GM18511 (cell line): ENCODE measurements at regions not wholly inside any gene's neighbourhood (a gene's known extent, or its start where the extent isn't known, plus 50 kb on each side); places are given as distances from the start of the nearest gene placed in this dataset.
"Not testable (repeated sequence)": the region's sequence is repeated elsewhere in the genome, so short reads cannot be mapped to it uniquely, and the experiment has no call there.

ENCODE experiments used
- ATAC-seq: cut with Tn5 transposase; IDR thresholded peaks from one replicate; pipeline ENCODE4 v1.9.1; 2021; ENCODE audit warnings: mild to moderate bottlenecking, moderate library complexity; ENCODE audit not compliant: unreplicated experiment

DNA sequence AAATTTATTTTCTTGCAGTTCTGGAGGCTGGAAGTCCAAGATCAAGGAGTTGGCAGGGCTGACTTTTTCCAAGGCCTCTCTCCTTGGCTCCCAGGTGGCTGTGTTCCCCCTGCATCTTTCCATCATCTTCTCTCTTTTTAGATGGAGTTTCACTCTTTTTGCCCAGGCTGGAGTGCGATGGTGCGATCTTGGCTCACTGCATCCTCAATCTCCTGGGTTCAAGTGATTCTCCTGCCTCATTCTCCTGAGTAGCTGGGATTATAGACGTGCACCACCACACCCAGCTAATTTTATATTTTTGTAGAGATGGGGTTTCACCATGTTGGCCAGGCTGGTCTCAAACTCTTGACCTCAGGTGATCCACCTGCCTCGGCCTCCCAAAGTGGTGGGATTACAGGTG lies 411.1 kb downstream of the RPS24 start:
- ATAC-seq = not testable (repeated sequence)

DNA sequence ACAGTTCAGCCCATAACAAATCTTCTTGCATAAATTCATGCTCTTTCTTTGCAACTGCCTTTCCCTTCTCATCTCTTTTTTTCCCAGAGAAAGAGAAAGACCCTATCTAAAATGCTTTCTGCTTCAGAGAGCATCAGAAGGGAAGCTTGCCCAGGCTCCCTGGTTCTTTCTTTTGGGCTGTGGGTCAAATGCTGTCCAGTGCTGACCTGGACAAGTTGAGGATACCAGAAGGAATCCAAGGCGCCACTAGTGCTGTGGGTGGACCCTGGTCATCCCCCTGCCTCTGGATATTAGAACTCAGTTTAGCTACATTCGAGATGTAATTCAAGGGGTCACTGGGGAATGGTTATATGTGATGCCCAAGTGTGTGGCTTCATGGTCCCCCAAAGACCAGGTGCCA lies 411.6 kb downstream of the RPS24 start:
- no peak for ATAC-seq

DNA sequence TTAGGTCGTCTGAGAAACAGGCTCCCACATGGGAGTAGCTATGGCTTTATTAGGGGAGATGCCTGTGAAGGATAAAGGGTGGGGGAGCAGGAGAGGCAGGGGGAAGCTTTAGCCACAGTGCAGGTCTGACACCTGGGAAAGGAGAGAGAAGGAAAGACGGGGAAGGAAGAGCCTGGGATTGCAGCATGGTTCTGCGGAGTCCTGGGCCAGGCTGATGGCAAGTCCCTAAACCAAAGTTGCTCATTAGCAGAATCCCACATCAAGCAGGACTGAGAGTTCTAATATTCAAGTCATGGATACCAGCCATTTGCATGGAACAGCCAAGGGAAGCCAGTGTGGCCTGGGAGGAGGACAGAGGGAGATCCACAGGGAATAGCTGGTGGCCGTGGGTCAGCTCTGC lies 414.8 kb downstream of the RPS24 start:
- no peak for ATAC-seq

GRCh38 chr10:78448994-78449418 lies 415.3 kb downstream of the RPS24 start:
- no peak for ATAC-seq

GRCh38 chr10:78449554-78449953 lies 415.9 kb downstream of the RPS24 start:
- no peak for ATAC-seq

DNA sequence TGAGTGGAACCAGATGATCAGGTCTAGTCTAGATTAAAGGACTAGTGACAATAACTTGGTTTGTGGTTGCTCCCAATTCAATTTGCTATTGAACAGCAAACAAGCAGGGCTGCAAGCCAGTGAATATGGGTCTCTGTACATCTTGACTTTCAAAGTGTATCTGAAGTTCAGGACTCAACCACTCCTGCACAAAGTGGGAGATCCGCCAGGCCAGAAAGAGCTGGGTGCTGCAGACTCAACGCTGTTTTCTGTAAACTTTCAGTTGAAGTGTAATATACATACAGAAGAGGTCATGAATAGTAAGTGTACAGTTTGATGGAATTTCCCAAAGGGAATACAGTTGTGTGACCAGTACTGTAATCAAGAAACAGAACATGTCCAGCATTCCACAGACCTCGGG lies 416.6 kb downstream of the RPS24 start:
- ATAC-seq = no peak

- no peak for ATAC-seq
Observed at GRCh38 chr10:78450807-78451485, 417.3 kb downstream of the RPS24 start.

GRCh38 chr10:78451592-78451991 lies 417.9 kb downstream of the RPS24 start:
- ATAC-seq = no peak

DNA sequence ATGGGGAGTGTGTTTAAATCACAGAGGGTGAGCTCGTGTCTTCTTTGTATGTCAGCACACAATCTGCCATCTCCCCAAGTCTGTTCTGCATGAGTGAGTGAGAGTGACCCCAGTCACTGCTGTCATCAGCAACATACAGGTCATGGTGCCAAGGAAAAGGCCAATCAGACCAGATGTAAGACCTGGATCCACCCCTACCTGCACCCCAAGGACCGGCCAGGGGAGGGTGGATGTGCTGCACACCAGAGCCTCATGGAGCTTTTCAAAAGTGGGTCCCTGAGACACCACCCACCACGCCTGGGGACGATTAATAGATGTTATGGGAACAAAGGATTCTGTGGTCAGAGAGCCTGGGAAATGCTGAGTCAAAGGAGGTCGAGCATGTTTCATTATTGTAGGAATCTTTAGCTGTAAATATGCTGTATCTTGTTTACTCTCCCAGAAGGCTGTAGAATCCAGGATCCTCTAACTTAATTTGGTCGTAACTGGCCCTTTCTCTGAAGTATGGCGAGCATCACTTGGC lies 420.5 kb downstream of the RPS24 start:
- ATAC-seq = no peak

- no peak for ATAC-seq
Observed at GRCh38 chr10:78455236-78455635, 421.6 kb downstream of the RPS24 start.

DNA sequence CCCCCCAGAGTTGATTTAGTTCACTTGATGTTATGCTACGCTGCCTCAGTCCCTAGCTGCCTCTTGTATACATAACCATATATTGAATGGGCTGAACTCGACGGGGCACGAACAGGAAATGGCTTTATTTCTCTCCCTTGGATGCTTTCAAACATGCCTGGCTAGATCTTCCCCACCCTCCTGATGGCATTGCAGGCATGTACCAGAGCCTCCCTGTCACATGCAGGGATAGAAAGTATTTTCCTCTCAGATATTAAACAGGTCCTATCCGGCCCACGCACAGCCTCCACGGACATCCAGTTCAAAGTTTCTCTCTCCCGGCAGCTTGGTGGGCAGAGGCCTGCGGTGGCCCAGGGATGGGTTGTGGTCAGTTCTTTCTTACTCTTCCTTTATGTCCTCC lies 422.1 kb downstream of the RPS24 start:
- ATAC-seq = no peak

DNA sequence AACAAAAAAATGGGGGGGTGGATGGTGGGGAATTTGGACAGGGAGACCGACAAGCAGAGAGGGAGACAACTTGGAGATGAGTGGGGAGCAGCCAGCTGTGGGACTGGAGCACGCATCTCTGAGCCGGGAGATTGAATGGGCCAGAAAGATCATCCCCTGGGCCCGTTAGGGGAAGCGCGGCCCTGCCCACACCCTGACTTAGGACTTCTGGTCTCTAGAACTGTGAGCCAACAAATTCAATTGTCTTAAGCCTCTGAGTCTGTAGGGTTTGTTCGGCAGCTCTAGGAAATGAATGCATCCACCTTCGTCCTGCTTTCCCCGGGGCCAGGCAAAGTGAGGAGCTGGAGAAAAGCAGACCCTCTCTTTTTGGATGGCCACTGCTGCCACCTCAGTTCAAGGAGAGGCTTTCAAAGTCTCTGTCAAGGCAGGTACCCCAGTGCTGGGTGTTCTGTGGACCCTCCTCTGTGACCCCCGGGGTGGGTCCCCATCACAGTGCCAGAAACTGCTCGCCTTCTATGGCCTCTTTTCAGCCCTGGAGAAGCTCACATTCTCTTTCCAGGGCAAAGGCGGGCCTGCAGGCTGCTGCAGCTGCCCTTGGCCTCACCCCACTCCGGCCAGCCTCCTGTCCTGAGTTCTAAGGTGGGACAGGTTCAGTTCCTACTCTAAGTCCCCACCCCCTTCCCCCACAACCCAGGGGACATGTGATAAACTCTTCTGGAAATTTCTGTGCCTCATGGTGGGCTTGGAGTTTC lies 423.2 kb downstream of the RPS24 start:
- ATAC-seq = no peak

GRCh38 chr10:78457804-78458482 lies 424.3 kb downstream of the RPS24 start:
- ATAC-seq = no peak

GRCh38 chr10:78458983-78459638 lies 425.4 kb downstream of the RPS24 start:
- no peak for ATAC-seq

- ATAC-seq = no peak
Observed at GRCh38 chr10:78459639-78460037, 426.0 kb downstream of the RPS24 start.

DNA sequence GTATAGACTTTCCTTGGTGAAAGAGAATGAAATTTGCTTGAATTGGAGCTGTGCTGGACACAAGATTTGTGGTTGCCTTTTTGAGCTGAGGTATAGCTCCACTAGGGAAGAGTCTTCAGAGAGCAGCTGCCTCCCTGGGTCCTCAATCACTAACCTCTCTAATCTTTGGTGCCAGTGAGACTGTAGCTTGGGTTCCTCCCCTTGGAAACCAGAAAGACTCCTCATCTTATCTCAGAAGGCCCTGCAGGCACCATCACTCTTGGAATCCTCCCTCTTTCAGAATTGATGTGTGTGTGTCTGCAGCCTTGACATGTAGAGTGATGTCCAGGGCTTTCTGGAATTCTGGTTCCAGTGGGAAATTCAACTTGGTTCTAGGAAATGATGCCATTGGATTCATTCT lies 426.5 kb downstream of the RPS24 start:
- ATAC-seq = no peak

DNA sequence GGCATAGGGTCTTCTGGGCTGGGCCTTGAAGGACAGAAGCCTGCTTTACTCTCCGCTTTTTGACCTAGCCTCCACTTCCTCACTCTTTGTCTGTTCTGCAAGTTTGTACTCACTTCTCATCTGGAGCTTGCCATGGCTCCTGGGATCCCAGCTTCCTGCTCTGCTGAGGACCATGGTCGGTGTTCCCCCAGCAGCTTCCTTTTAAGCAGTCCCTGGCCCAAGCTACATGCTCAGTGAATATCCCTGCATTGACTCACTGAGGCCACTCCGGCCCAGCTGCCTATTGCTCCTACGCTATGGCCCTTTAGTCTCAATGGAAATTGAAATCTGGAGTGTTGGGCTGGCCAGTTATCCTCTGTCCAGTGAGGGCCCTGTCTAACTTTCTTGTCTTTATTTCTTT lies 427.7 kb downstream of the RPS24 start:
- ATAC-seq = no peak

- no peak for ATAC-seq
Observed at GRCh38 chr10:78462176-78462575, 428.5 kb downstream of the RPS24 start.

DNA sequence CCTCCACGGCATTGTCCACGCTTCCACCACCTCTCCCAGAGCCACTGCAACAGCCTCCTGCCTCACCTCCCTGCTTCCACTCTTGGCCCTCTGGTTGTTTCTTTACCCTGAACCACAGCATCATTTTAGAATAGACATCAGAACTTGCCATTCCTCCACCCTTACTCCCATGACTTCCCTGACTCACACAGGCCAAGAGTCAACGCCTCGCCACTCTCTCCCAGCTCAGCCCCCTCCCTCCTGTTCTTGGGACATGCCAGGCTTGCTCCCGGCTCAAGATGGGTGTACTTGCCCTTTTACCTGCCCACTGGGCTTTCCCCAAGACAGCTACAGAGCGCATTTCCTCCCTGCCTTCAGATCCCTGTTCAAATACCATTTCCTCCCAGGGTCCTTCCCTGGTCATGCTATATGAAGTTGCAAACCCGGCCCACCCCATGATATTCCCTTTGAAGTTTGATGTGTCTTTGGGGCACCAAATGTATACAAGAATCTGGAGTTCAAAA lies 429.1 kb downstream of the RPS24 start:
- no peak for ATAC-seq

DNA sequence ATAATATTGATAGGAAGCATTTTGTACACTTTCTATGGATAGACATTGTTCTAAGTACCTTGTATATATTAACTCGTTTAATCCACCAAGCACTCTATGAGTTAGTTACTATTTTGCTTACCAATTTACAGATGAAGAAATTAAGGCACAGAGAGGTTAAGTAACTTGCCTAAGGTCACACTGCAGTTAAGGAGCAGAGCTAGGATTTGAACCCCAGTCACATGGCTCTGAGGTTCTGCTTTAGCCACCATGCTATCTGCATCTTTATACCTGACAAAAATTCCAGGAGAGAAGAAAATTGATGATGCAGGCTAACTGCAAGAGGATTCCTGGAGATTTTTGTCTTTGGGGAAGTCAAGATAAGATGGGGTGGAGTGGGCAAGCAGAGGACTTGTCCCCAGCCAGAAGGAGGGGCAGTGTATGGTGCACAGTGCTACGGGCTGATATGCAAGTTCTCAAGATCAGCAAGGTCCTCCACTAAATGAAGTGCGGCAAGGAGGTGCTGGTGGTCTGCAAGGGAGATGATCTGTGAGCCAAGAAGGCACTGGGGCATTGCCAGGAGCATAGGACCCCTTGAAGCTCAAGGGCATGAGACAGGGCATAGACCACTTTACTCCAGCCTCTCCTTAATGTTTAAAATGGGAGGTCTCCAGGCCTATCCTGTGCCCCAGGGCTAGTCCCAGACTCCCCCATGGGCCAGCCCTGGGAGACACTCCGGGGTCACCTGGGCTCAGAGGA lies 430.6 kb downstream of the RPS24 start:
- ATAC-seq = no peak
